Stimulated activated memory B cell treated with anti-CD40 and anti-IgM and Interleukin-4, amounts not matched to agents 10 μg/mL and 1 μg/mL and 100 μg/mL, for 72 hours (primary cell): ENCODE measurements at regions not wholly inside any gene's neighbourhood (a gene's known extent, or its start where the extent isn't known, plus 50 kb on each side); places are given as distances from the start of the nearest gene placed in this dataset.

Source experiments
- ATAC-seq: fragments of 150-1000 bp; cut with Tn5 transposase; 2 replicates; pipeline ENCODE4 v1.10.0; 2021
- H3K27ac Mint-ChIP-seq: one replicate; pipeline ENCODE4 v1.8.0; 2022; ENCODE audit warnings: mild to moderate bottlenecking, mixed read lengths
- H3K27me3 Mint-ChIP-seq: one replicate; pipeline ENCODE4 v1.8.0; 2022; ENCODE audit warnings: mixed read lengths
- H3K36me3 Mint-ChIP-seq: one replicate; pipeline ENCODE4 v1.8.0; 2022; ENCODE audit warnings: mixed read lengths
- H3K4me1 Mint-ChIP-seq: one replicate; pipeline ENCODE4 v1.8.0; 2022; ENCODE audit warnings: mixed read lengths
- H3K4me3 Mint-ChIP-seq: one replicate; pipeline ENCODE4 v1.8.0; 2022; ENCODE audit warnings: mild to moderate bottlenecking, moderate library complexity, mixed read lengths
- H3K9me3 Mint-ChIP-seq: one replicate; pipeline ENCODE4 v1.8.0; 2022; ENCODE audit warnings: mixed read lengths

- no peaks in the 10 kb centered on the region for H3K36me3 Mint-ChIP-seq
- no peak overlapping the region for H3K4me3 Mint-ChIP-seq
- H3K4me1 Mint-ChIP-seq = no peaks in the 10 kb centered on the region
- no peak overlapping the region for H3K27ac Mint-ChIP-seq
- H3K27me3 Mint-ChIP-seq = no peaks in the 10 kb centered on the region
- H3K9me3 Mint-ChIP-seq = peaks cover 3% of the 10 kb centered on the region
- ATAC-seq = no peak
Measured at GRCh38 chr21:22263890-22264289, 1265.7 kb downstream of the NCAM2 start.

DNA sequence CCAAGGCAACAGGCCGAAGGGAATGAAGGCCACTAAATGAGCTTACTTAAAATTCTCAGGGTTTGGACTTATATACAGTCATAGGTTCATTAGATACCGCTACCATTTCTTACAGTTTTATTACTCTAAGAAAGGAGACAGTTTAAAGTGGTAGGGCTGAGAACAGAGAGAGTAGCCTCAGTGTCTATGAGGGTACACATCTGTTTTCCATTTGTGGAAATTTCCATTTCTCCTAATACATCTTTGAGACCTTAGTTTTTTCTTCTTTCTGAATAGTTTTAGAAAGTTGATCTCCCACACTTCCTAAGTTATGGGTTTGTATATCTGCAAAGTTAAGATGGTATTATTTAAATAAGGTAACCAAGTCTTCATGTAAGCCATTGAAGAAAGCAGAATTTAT is 1279.1 kb downstream of the NCAM2 start:
- Mint-ChIP-seq H3K27ac (no peak overlapping the region), H3K36me3 (no peaks in the 10 kb centered on the region), H3K9me3 (peaks cover 2% of the 10 kb centered on the region), H3K27me3 (no peaks in the 10 kb centered on the region), H3K4me1 (no peaks in the 10 kb centered on the region), H3K4me3 (no peak overlapping the region)
- no peak for ATAC-seq

GRCh38 chr21:22278366-22278765 is 1280.2 kb downstream of the NCAM2 start:
- ATAC-seq = no peak
- Mint-ChIP-seq H3K4me1 (no peaks in the 10 kb centered on the region), H3K9me3 (peaks cover 2% of the 10 kb centered on the region), H3K27me3 (no peaks in the 10 kb centered on the region), H3K4me3 (no peak overlapping the region), H3K27ac (no peak overlapping the region), H3K36me3 (no peaks in the 10 kb centered on the region)

DNA sequence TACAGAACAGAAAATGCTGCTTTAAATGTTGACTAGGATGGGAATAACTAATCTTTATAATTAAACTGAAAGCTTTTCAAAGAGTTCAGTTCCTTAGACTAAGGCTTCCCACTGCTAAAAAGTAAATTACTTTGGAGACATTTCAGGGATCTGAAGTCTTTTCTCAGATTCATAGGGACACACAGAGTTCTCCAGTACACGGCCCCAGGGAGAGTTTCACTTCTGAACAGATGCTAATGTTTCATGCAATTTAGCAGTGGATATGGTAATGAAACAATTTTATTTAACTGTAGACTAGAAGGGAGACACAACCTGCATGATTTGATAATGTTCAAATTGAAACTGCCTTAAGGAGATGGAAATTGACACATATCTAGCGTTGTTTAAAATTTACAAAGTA is 1282.6 kb downstream of the NCAM2 start:
- Mint-ChIP-seq H3K9me3 (peaks cover 2% of the 10 kb centered on the region), H3K4me1 (no peaks in the 10 kb centered on the region), H3K36me3 (no peaks in the 10 kb centered on the region), H3K27me3 (no peaks in the 10 kb centered on the region), H3K4me3 (no peak overlapping the region), H3K27ac (no peak overlapping the region)
- ATAC-seq = no peak

DNA sequence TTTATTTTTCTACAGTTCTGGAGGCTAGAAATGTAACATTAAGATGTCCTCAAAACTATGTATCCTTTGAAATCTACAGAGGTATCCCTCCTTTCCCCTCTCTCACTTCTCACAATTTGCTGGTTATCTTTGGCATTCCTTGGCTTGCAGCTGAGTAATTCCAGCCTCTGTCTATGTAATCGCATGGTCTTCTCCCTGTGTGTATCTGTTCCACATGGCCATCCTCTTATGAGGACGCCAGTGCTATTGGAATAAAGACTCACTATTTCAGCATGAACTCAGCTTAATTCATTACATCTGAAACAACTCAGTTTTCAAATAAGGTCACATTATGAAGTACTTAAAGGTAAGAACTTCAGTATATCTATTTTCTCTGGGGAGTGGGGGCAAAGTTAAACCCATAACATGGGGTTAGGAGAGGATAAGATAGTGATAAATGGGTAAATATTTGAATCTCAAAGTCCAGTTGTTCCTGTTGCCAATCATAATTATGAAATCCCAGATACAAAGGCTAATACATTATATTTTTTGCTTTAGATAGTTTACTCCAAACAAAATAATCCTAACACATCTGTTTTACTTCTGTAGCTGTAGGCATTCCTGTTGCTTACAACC is 1290.8 kb downstream of the NCAM2 start:
- Mint-ChIP-seq H3K4me3 (no peak overlapping the region), H3K36me3 (no peaks in the 10 kb centered on the region), H3K27me3 (no peaks in the 10 kb centered on the region), H3K27ac (no peak overlapping the region), H3K9me3 (no peaks in the 10 kb centered on the region), H3K4me1 (no peaks in the 10 kb centered on the region)
- ATAC-seq = no peak

DNA sequence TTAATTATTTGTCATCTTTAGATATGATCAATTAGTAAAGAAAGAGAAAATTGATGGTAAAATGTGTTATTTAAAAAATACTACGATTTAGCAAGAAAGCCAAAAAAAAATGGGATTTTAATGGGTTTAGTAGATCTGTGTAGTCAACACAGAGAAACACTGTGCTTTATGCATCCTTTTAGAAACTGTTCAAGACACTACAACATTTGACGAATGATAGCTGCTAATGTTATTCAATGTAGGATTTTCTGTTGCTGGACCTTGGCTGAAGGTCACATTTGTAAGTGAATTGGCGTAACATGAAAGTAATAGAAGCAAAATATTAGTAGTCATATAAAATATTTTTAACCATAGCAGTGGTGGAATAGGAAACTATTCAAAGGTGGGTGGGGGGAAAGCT is 1293.9 kb downstream of the NCAM2 start:
- H3K36me3 Mint-ChIP-seq = no peaks in the 10 kb centered on the region
- H3K4me3 Mint-ChIP-seq = no peak overlapping the region
- no peaks in the 10 kb centered on the region for H3K9me3 Mint-ChIP-seq
- no peaks in the 10 kb centered on the region for H3K27me3 Mint-ChIP-seq
- H3K27ac Mint-ChIP-seq = no peak overlapping the region
- ATAC-seq = no peak
- no peaks in the 10 kb centered on the region for H3K4me1 Mint-ChIP-seq

GRCh38 chr21:22297575-22297974 is 1299.4 kb downstream of the NCAM2 start:
- Mint-ChIP-seq H3K27me3 (no peaks in the 10 kb centered on the region), H3K4me3 (no peak overlapping the region), H3K27ac (no peak overlapping the region), H3K9me3 (no peaks in the 10 kb centered on the region), H3K4me1 (no peaks in the 10 kb centered on the region), H3K36me3 (no peaks in the 10 kb centered on the region)
- no peak for ATAC-seq

DNA sequence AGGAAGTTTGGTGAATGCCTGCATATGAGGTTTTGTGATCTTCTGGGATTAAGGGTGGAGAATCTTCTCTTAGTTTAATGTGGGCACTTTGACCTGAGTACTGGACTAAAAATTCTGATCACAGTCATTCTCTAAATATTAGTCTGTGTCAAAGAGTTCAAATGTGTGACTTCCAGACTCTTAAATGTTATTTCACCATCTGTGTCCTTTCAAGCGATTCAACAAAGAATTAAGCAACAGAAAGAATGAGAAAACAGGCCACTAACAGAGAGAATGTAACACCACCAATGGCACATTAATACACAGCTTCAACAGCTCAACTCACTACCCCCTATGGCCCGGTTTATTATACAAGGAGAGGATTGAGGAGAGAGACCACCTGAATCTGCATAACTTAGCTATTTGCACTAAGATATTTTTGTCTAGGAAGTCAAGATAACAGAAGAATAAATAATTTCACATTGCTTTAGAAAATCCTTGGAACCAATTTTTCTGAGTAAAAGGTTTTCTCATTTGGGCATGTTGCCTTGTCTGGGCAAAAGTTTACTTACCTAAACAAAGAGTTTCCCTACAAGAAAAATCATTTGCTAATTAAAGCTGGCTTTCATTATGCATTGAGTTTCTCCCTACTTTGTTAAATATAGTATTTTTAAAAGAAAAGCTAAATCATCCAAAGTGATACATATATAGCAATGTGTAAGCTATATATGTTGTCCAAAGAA is 1313.7 kb downstream of the NCAM2 start:
- H3K27me3 Mint-ChIP-seq = no peaks in the 10 kb centered on the region
- ATAC-seq = no peak
- H3K36me3 Mint-ChIP-seq = no peaks in the 10 kb centered on the region
- no peak overlapping the region for H3K4me3 Mint-ChIP-seq
- peaks cover 3% of the 10 kb centered on the region for H3K9me3 Mint-ChIP-seq
- no peak overlapping the region for H3K27ac Mint-ChIP-seq
- no peaks in the 10 kb centered on the region for H3K4me1 Mint-ChIP-seq

DNA sequence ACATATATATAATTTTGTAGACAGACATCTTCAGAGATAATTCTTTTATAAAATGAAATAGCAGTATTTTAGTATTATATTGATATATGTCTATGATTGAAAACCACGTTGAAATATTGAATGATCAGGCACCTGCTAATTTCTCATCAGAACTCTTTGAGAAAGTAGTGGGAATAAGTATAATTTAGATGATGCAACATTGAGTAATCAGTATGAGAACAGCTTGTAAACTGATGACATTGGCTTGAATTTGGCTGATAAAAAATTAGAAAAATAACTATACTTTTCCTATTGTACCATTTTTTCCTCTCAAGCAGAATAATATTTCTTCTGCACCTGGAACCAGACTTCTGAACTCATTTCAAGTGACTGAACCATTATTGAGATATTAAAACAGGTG is 1316.8 kb downstream of the NCAM2 start:
- H3K4me3 Mint-ChIP-seq = no peak overlapping the region
- H3K36me3 Mint-ChIP-seq = no peaks in the 10 kb centered on the region
- no peak for ATAC-seq
- H3K27me3 Mint-ChIP-seq = no peaks in the 10 kb centered on the region
- H3K9me3 Mint-ChIP-seq = peaks cover 3% of the 10 kb centered on the region
- H3K27ac Mint-ChIP-seq = no peak overlapping the region
- no peaks in the 10 kb centered on the region for H3K4me1 Mint-ChIP-seq

- H3K9me3 Mint-ChIP-seq = no peaks in the 10 kb centered on the region
- no peaks in the 10 kb centered on the region for H3K27me3 Mint-ChIP-seq
- no peak for ATAC-seq
- H3K4me1 Mint-ChIP-seq = no peaks in the 10 kb centered on the region
- no peaks in the 10 kb centered on the region for H3K36me3 Mint-ChIP-seq
- H3K27ac Mint-ChIP-seq = no peak overlapping the region
- H3K4me3 Mint-ChIP-seq = no peak overlapping the region
Measured at GRCh38 chr21:22319435-22319834, 1321.2 kb downstream of the NCAM2 start.

- peaks cover 7% of the 10 kb centered on the region for H3K9me3 Mint-ChIP-seq
- no peak overlapping the region for H3K27ac Mint-ChIP-seq
- H3K36me3 Mint-ChIP-seq = no peaks in the 10 kb centered on the region
Measured at GRCh38 chr21:22342889-22343288, 1344.7 kb downstream of the NCAM2 start.

DNA sequence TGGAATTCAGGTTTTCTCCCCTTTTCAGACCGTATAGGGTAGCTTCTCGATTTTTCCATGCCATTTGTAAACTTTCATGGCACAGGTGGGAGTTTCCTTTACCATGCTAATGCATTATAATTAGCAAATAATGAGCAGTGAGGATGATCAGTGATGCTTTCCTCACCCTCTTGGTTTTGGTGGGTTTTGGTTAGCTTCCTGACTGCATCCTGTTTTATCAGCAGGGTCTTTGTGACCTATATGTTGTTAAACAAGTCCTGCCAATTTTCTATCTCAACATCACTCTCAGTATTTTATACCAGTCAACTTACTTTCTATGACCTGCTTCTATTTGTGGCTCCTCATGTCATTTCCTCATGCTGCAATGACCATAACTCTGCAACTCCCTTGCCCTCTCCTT is 1345.1 kb downstream of the NCAM2 start:
- no peak overlapping the region for H3K27ac Mint-ChIP-seq
- H3K4me1 Mint-ChIP-seq = no peaks in the 10 kb centered on the region
- peaks cover 7% of the 10 kb centered on the region for H3K9me3 Mint-ChIP-seq
- H3K4me3 Mint-ChIP-seq = no peak overlapping the region
- no peaks in the 10 kb centered on the region for H3K27me3 Mint-ChIP-seq
- no peaks in the 10 kb centered on the region for H3K36me3 Mint-ChIP-seq
- ATAC-seq = no peak

More at GRCh38 chr21:22342889-22343288, 1344.7 kb downstream of the NCAM2 start:
- ATAC-seq = no peak
- no peak overlapping the region for H3K4me3 Mint-ChIP-seq
- H3K4me1 Mint-ChIP-seq = no peaks in the 10 kb centered on the region
- H3K27me3 Mint-ChIP-seq = no peaks in the 10 kb centered on the region

- no peak overlapping the region for H3K27ac Mint-ChIP-seq
- H3K36me3 Mint-ChIP-seq = no peaks in the 10 kb centered on the region
- no peaks in the 10 kb centered on the region for H3K4me1 Mint-ChIP-seq
- no peaks in the 10 kb centered on the region for H3K27me3 Mint-ChIP-seq
- no peak overlapping the region for H3K4me3 Mint-ChIP-seq
- no peak for ATAC-seq
- H3K9me3 Mint-ChIP-seq = peaks cover 7% of the 10 kb centered on the region
Measured at GRCh38 chr21:22343721-22344120, 1345.5 kb downstream of the NCAM2 start.

GRCh38 chr21:22345624-22346023 is 1347.4 kb downstream of the NCAM2 start:
- H3K27me3 Mint-ChIP-seq = no peaks in the 10 kb centered on the region
- ATAC-seq = no peak
- no peaks in the 10 kb centered on the region for H3K36me3 Mint-ChIP-seq
- no peak overlapping the region for H3K27ac Mint-ChIP-seq
- no peak overlapping the region for H3K4me3 Mint-ChIP-seq
- H3K4me1 Mint-ChIP-seq = no peaks in the 10 kb centered on the region
- H3K9me3 Mint-ChIP-seq = peaks cover under 1% of the 10 kb centered on the region

DNA sequence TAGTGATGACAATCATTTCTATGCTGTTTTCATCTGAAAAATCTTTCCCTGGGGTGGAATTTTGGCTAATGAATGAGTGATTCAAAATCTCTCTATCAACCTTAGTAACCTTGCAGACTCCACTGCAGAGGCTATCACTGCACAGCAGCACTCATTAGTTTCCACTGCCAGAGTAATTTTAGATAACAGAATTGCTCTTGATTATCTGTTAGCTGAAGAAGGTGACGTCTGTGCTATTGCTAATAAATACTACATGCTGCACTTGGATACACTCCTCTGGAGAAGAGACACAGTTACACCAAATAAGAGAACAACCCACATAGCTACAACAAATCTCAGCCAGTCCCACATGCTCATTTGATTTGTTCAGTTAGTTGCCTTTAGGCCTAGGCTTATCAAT is 1348.4 kb downstream of the NCAM2 start:
- no peak overlapping the region for H3K4me3 Mint-ChIP-seq
- no peaks in the 10 kb centered on the region for H3K36me3 Mint-ChIP-seq
- H3K4me1 Mint-ChIP-seq = no peaks in the 10 kb centered on the region
- no peaks in the 10 kb centered on the region for H3K27me3 Mint-ChIP-seq
- H3K27ac Mint-ChIP-seq = no peak overlapping the region
- ATAC-seq = no peak
- no peaks in the 10 kb centered on the region for H3K9me3 Mint-ChIP-seq

DNA sequence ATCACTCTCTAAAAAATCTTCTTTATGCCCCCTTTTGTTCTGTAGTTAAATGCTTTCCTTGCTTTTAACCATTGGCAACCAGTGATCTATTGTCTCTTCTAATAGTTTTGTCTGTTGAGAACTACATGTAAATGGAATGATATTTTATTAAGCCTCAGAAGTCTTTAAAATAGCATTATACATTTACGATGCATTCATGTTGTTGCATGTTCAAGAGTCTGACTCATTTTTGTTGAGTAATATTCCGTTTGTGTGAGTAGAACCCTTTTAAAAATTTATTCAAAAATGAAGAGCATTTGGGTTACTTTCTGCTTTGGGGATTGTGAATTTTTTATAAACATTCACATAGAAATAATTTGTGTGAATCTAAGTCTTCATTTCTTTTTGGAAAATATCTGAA is 1352.9 kb downstream of the NCAM2 start:
- Mint-ChIP-seq H3K4me1 (no peaks in the 10 kb centered on the region), H3K27ac (no peak overlapping the region), H3K9me3 (no peaks in the 10 kb centered on the region), H3K4me3 (no peak overlapping the region), H3K27me3 (no peaks in the 10 kb centered on the region), H3K36me3 (no peaks in the 10 kb centered on the region)
- no peak for ATAC-seq
